ENCODE measurements at regions not wholly inside any gene's neighbourhood (a gene's known extent, or its start where the extent isn't known, plus 50 kb on each side); places are given as distances from the start of the nearest gene placed in this dataset.

DNA sequence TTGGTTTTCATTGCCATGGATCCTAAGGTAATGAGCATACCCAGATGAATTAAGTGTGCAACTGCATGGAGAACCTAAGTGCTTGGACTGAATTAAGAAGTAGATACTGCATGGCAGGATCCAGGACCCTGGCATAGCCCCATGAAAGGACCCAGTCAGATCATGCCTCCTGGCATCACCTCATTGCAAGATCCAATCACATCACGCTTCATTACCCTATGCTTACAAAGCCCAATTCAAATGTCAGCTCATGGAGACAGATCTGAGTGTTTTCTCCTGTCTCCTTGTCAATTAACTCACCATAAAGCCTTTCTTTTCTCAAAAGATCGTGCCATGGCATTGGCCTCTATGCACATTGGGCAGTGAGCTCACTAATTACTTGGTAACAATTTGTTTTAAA is 519.8 kb upstream of the ZNF804A start:
- no peak overlapping the region for H3K4me3 ChIP-seq (ENCODE audit: low read length)
- no peaks in the 10 kb centered on the region for H3K36me3 ChIP-seq (ENCODE audit: insufficient read depth, low read length)
- H3K27me3 ChIP-seq (ENCODE audit: low read length) = no peaks in the 10 kb centered on the region
- H3K27ac ChIP-seq (ENCODE audit: low read length) = no peak overlapping the region
- no peak overlapping the region for H2AFZ ChIP-seq (ENCODE audit: low read length)
- no peak overlapping the region for H3K9ac ChIP-seq (ENCODE audit: low read length)
- H3K9me3 ChIP-seq (ENCODE audit: low read length) = no peaks in the 10 kb centered on the region
- no peaks in the 10 kb centered on the region for H4K20me1 ChIP-seq (ENCODE audit: insufficient read depth, low read depth, low read length)
- no peaks in the 10 kb centered on the region for H3K79me2 ChIP-seq (ENCODE audit: low read length)
- H3K4me2 ChIP-seq (ENCODE audit: low read depth, low read length, poor library complexity, severe bottlenecking) = no peak overlapping the region
- no peaks in the 10 kb centered on the region for H3K9me2 ChIP-seq (replicated peaks; ENCODE audit: insufficient read depth, low read length)
- no peak for DNase-seq
- no peaks in the 10 kb centered on the region for H3K4me1 ChIP-seq (ENCODE audit: low read length)

DNA sequence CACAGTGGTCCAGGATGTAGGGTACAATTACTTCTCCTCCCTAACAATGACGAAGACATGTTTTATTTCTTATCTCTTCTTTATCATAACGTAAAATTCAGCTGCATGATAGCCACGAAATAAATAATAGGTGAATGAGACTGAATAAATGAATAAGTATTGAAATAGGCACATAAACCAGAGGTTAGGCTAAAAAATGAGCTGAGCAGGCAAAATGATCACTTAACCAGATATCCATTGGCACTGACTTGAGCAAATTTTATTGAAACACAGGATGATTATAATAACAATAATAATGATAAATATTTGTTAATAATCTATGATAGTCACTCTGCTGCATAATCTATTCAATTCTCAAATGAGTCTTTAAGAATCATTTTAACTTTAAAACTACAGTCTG is 506.9 kb upstream of the ZNF804A start:
- no peak overlapping the region for H3K4me2 ChIP-seq (ENCODE audit: low read depth, low read length, poor library complexity, severe bottlenecking)
- no peaks in the 10 kb centered on the region for H3K36me3 ChIP-seq (ENCODE audit: insufficient read depth, low read length)
- H3K4me1 ChIP-seq (ENCODE audit: low read length) = no peaks in the 10 kb centered on the region
- H3K79me2 ChIP-seq (ENCODE audit: low read length) = no peaks in the 10 kb centered on the region
- no peaks in the 10 kb centered on the region for H3K27me3 ChIP-seq (ENCODE audit: low read length)
- H2AFZ ChIP-seq (ENCODE audit: low read length) = no peak overlapping the region
- no peak overlapping the region for H3K27ac ChIP-seq (ENCODE audit: low read length)
- no peaks in the 10 kb centered on the region for H3K9me3 ChIP-seq (ENCODE audit: low read length)
- DNase-seq = no peak
- no peaks in the 10 kb centered on the region for H3K9me2 ChIP-seq (replicated peaks; ENCODE audit: insufficient read depth, low read length)
- no peak overlapping the region for H3K4me3 ChIP-seq (ENCODE audit: low read length)
- H3K9ac ChIP-seq (ENCODE audit: low read length) = no peak overlapping the region
- no peaks in the 10 kb centered on the region for H4K20me1 ChIP-seq (ENCODE audit: insufficient read depth, low read depth, low read length)

DNA sequence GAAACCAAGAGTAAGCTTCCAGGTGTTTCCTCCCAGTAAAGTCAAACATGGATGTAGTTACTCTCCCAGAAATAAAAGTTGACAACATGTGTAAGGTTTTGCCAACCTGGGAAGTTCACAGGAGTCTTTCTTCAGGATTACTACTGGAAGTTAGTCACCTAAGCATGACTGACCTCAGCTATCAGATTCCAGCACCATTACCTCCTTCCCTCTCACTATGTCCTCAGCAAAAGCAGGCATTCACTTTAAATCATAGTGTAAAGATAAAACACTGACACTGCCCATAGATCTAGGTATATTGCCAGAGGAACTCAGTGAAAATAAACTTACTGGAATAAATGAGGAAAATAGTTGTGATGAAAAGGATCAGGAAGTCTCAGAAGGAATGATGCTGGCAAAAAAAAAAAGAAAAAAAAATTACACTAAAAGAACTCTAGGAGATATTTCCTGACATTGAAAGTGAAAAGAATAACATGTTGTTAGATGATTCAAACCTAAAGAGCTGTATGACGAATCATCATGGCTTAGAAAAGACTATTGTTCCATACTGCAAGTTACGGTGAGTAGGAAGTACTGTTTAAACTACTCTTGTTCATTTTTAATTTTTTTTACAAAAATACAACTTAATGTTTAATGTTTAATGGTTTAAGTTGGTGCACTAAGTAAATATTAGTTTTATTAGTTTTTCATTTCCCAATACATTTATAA is 484.5 kb upstream of the ZNF804A start:
- no peak overlapping the region for H3K4me2 ChIP-seq (ENCODE audit: low read depth, low read length, poor library complexity, severe bottlenecking)
- H3K4me1 ChIP-seq (ENCODE audit: low read length) = no peaks in the 10 kb centered on the region
- H3K4me3 ChIP-seq (ENCODE audit: low read length) = no peak overlapping the region
- no peak overlapping the region for H3K9ac ChIP-seq (ENCODE audit: low read length)
- DNase-seq = no peak
- no peaks in the 10 kb centered on the region for H3K36me3 ChIP-seq (ENCODE audit: insufficient read depth, low read length)
- H2AFZ ChIP-seq (ENCODE audit: low read length) = no peak overlapping the region
- H4K20me1 ChIP-seq (ENCODE audit: insufficient read depth, low read depth, low read length) = no peaks in the 10 kb centered on the region
- H3K9me2 ChIP-seq (replicated peaks; ENCODE audit: insufficient read depth, low read length) = no peaks in the 10 kb centered on the region
- no peaks in the 10 kb centered on the region for H3K79me2 ChIP-seq (ENCODE audit: low read length)
- no peak overlapping the region for H3K27ac ChIP-seq (ENCODE audit: low read length)
- no peaks in the 10 kb centered on the region for H3K27me3 ChIP-seq (ENCODE audit: low read length)
- no peaks in the 10 kb centered on the region for H3K9me3 ChIP-seq (ENCODE audit: low read length)

DNA sequence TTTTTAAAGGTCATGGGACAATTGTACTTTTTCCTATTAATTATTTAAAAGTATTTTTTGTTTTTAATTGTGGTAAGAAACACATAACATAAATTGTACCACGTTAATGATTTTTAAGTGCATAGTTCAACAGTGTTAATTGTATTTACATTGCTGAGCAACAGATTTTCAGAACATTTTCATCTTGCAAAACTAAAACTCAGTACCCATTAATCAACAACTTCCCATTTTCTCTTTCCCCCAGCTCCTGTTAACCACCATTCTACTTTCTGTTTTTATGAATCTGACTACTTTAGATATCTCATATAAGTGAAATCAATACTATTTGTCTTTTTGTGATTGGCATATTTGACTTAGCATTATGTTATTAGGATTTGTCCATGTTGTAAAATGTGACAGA is 483.9 kb upstream of the ZNF804A start:
- no peak overlapping the region for H2AFZ ChIP-seq (ENCODE audit: low read length)
- no peak overlapping the region for H3K4me2 ChIP-seq (ENCODE audit: low read depth, low read length, poor library complexity, severe bottlenecking)
- no peaks in the 10 kb centered on the region for H4K20me1 ChIP-seq (ENCODE audit: insufficient read depth, low read depth, low read length)
- H3K36me3 ChIP-seq (ENCODE audit: insufficient read depth, low read length) = no peaks in the 10 kb centered on the region
- H3K4me3 ChIP-seq (ENCODE audit: low read length) = no peak overlapping the region
- no peak overlapping the region for H3K27ac ChIP-seq (ENCODE audit: low read length)
- no peaks in the 10 kb centered on the region for H3K4me1 ChIP-seq (ENCODE audit: low read length)
- H3K9ac ChIP-seq (ENCODE audit: low read length) = no peak overlapping the region
- no peaks in the 10 kb centered on the region for H3K9me2 ChIP-seq (replicated peaks; ENCODE audit: insufficient read depth, low read length)
- no peak for DNase-seq
- H3K79me2 ChIP-seq (ENCODE audit: low read length) = no peaks in the 10 kb centered on the region
- H3K27me3 ChIP-seq (ENCODE audit: low read length) = no peaks in the 10 kb centered on the region
- H3K9me3 ChIP-seq (ENCODE audit: low read length) = no peaks in the 10 kb centered on the region

DNA sequence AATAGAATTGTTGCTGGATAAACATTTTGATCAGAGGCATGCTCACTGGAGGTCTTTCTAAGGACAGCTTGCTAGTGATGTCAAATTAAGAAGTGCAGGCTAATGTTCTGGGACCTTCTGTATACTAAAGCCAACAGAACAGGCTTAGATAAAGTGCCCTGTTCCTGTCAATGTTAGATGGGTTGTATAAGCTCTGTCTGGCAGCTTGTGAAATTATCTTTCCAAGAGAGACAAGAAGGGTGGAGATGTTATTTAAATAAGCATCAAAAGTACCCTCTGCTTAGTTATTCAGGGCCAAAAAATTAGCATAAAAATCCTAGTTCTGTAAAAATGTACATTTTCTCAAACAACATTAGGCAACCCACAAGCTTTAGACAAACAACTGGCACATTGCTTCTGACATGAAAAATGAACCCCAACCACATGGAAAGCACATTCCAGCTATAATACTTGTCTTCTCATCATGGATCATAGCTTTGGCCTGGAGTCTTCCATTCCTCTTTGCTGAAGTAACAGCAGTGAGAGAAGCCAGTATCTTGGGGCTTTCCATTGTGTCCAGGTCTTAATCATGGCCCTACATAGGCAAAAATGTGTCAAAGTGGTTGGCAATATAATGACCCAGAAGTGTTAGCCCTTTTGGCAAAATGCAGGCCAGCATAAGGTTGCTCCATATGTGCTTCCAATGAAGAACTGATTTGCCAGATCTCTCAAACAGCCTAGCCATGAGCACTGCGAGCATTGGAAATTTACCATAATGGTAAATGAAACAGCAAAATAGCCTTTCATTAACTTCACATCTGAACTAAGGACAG is 478.1 kb upstream of the ZNF804A start:
- Histone ChIP-seq H4K20me1 (ENCODE audit: insufficient read depth, low read depth, low read length) (no peaks in the 10 kb centered on the region), H3K36me3 (ENCODE audit: insufficient read depth, low read length) (no peaks in the 10 kb centered on the region), H3K27me3 (ENCODE audit: low read length) (no peaks in the 10 kb centered on the region), H3K4me3 (ENCODE audit: low read length) (no peak overlapping the region), H3K9me3 (ENCODE audit: low read length) (no peaks in the 10 kb centered on the region), H3K4me1 (ENCODE audit: low read length) (no peaks in the 10 kb centered on the region), H3K9ac (ENCODE audit: low read length) (no peak overlapping the region), H3K27ac (ENCODE audit: low read length) (no peak overlapping the region), H2AFZ (ENCODE audit: low read length) (no peak overlapping the region), H3K9me2 (replicated peaks; ENCODE audit: insufficient read depth, low read length) (no peaks in the 10 kb centered on the region), H3K79me2 (ENCODE audit: low read length) (no peaks in the 10 kb centered on the region), H3K4me2 (ENCODE audit: low read depth, low read length, poor library complexity, severe bottlenecking) (no peak overlapping the region)
- no peak for DNase-seq

DNA sequence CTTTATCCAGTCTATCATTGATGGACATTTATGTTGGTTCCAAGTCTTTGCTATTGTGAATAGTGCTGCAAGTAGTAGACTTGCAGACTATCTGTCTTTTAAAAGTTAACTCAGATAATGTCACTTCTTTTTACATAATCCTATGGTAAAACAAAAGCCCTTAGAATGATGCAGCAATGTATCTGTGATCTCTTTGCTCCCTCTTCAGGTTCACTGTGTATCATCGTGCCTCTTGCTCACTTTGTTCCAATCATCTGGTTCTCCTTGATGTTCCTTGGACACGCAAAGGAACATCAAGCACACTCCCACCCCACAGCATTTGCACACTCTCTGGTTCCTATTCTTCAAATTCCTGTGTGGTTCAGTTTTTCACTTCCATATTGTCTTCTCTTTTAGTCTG is 472.5 kb upstream of the ZNF804A start:
- no peak overlapping the region for H2AFZ ChIP-seq (ENCODE audit: low read length)
- no peak overlapping the region for H3K9ac ChIP-seq (ENCODE audit: low read length)
- DNase-seq = no peak
- H3K9me3 ChIP-seq (ENCODE audit: low read length) = no peaks in the 10 kb centered on the region
- H4K20me1 ChIP-seq (ENCODE audit: insufficient read depth, low read depth, low read length) = no peaks in the 10 kb centered on the region
- H3K36me3 ChIP-seq (ENCODE audit: insufficient read depth, low read length) = no peaks in the 10 kb centered on the region
- no peak overlapping the region for H3K4me2 ChIP-seq (ENCODE audit: low read depth, low read length, poor library complexity, severe bottlenecking)
- no peak overlapping the region for H3K27ac ChIP-seq (ENCODE audit: low read length)
- H3K79me2 ChIP-seq (ENCODE audit: low read length) = no peaks in the 10 kb centered on the region
- H3K4me3 ChIP-seq (ENCODE audit: low read length) = no peak overlapping the region
- no peaks in the 10 kb centered on the region for H3K4me1 ChIP-seq (ENCODE audit: low read length)
- no peaks in the 10 kb centered on the region for H3K27me3 ChIP-seq (ENCODE audit: low read length)
- no peaks in the 10 kb centered on the region for H3K9me2 ChIP-seq (replicated peaks; ENCODE audit: insufficient read depth, low read length)

DNA sequence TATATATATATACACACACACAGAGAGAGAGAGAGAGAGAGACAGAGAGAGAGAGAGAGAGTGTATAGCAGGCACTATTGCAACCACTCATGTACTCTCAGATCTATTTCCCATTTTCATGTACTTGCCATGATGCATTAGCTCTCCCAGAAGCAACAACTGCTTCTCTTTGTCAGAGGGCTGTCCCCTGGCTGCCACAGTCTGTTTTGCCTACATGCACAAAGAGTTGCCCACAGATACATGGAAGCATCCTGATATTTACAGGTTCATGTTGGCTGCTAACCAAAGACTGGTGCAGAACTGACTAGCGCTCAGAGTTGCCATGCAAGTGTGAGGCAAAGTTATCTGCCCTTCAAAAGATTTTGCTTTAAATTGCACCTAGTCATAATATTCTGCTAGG is 469.3 kb upstream of the ZNF804A start:
- Histone ChIP-seq H3K9me2 (replicated peaks; ENCODE audit: insufficient read depth, low read length) (no peaks in the 10 kb centered on the region), H3K79me2 (ENCODE audit: low read length) (no peaks in the 10 kb centered on the region), H3K4me3 (ENCODE audit: low read length) (no peak overlapping the region), H3K4me2 (ENCODE audit: low read depth, low read length, poor library complexity, severe bottlenecking) (no peak overlapping the region), H3K4me1 (ENCODE audit: low read length) (no peaks in the 10 kb centered on the region), H4K20me1 (ENCODE audit: insufficient read depth, low read depth, low read length) (no peaks in the 10 kb centered on the region), H2AFZ (ENCODE audit: low read length) (no peak overlapping the region), H3K27me3 (ENCODE audit: low read length) (no peaks in the 10 kb centered on the region), H3K27ac (ENCODE audit: low read length) (no peak overlapping the region), H3K9me3 (ENCODE audit: low read length) (no peaks in the 10 kb centered on the region), H3K9ac (ENCODE audit: low read length) (no peak overlapping the region), H3K36me3 (ENCODE audit: insufficient read depth, low read length) (no peaks in the 10 kb centered on the region)
- no peak for DNase-seq

DNA sequence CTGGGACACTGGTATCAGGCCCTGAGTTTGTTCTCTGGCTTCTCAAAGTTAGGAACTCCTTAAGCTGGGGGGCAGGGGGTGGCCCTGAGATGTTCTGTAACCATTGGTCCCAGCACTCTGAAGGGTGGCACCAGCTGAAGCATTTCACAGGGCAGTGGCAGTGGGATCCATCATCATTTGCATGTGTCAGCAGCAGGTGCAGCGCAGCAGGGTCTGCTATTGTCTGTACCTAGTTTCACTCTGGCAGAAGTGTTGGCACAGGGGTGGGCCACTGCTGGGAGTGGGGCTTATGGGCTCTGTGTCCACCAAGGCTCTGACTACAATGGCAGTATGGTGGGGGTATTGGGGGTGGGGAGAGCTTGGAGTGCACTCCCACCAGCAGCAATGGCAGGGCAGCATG is 460.4 kb upstream of the ZNF804A start:
- no peak overlapping the region for H3K9ac ChIP-seq (ENCODE audit: low read length)
- H3K27me3 ChIP-seq (ENCODE audit: low read length) = no peaks in the 10 kb centered on the region
- no peak overlapping the region for H3K27ac ChIP-seq (ENCODE audit: low read length)
- no peak for DNase-seq
- H3K36me3 ChIP-seq (ENCODE audit: insufficient read depth, low read length) = no peaks in the 10 kb centered on the region
- H4K20me1 ChIP-seq (ENCODE audit: insufficient read depth, low read depth, low read length) = no peaks in the 10 kb centered on the region
- no peaks in the 10 kb centered on the region for H3K79me2 ChIP-seq (ENCODE audit: low read length)
- no peaks in the 10 kb centered on the region for H3K9me3 ChIP-seq (ENCODE audit: low read length)
- H3K4me3 ChIP-seq (ENCODE audit: low read length) = no peak overlapping the region
- H3K4me2 ChIP-seq (ENCODE audit: low read depth, low read length, poor library complexity, severe bottlenecking) = no peak overlapping the region
- H3K9me2 ChIP-seq (replicated peaks; ENCODE audit: insufficient read depth, low read length) = peaks cover 3% of the 10 kb centered on the region; the same call in 1 of the 2 replicates
- H3K4me1 ChIP-seq (ENCODE audit: low read length) = no peaks in the 10 kb centered on the region
- no peak overlapping the region for H2AFZ ChIP-seq (ENCODE audit: low read length)
